ENCODE measurements at regions not wholly inside any gene's neighbourhood (a gene's known extent, or its start where the extent isn't known, plus 50 kb on each side); places are given as distances from the start of the nearest gene placed in this dataset.

DNA sequence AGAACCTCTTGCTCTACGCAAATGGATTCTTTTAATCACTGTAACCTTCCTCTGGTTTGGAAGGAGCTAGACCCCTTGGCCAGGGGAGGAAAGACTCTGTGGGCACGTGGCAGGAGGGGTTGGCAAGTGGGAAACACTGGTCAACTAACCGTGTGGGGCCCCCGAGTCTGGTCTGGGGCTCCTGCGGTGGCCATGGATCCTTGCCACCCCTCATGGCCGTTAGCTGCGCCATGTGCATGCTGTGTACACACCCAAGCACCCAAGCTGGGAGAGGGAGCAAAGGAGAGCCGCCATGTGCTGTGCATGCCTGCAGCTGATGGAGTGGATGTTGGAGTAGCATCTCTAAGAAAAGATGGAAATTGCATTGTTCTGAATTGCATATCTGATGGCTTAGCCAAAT is 730.6 kb downstream of the FAM181B start:
- FAIRE-seq = no peak
- no peak overlapping the region for H3K27ac ChIP-seq (ENCODE audit: low read depth, low read length)

More for the DNA sequence above, 730.6 kb downstream of the FAM181B start:
- Histone ChIP-seq H3K23me2 (ENCODE audit: low read depth, low read length) (no peaks in the 10 kb centered on the region), H2BK120ac (replicated peaks; ENCODE audit: low read depth, low read length) (no peak overlapping the region), H3K4me2 (ENCODE audit: insufficient read depth in 1 of 2, low read depth in 2 of 2, low read length in 2 of 2) (no peak overlapping the region), H3K56ac (replicated peaks; ENCODE audit: insufficient read length, low read depth, low read length) (no peak overlapping the region), H2AFZ (ENCODE audit: low read length) (no peak overlapping the region), H3K9ac (replicated peaks in 1 of 4; ENCODE audit: extremely low read depth in 1 of 4, low read depth in 3 of 4, low read length in 3 of 4) (no peak overlapping the region), H3K36me3 (ENCODE audit: control insufficient read depth in 2 of 4, insufficient read depth in 4 of 4, low read length in 3 of 4) (no peaks in the 10 kb centered on the region), H3K79me1 (ENCODE audit: low read depth, low read length) (no peaks in the 10 kb centered on the region), H2BK5ac (ENCODE audit: low read depth, low read length) (no peak overlapping the region), H3K4me1 (replicated peaks in 1 of 4; ENCODE audit: control insufficient read depth in 3 of 4, insufficient read depth in 4 of 4, low read length in 3 of 4) (no peaks in the 10 kb centered on the region), H2BK12ac (ENCODE audit: low read depth, low read length) (no peak overlapping the region), H3K9me3 (ENCODE audit: insufficient read depth in 2 of 2, low read depth in 1 of 2, low read length in 1 of 2) (no peaks in the 10 kb centered on the region), H4K5ac (ENCODE audit: insufficient read length, low read depth, low read length) (no peak overlapping the region), H3K4me3 (ENCODE audit: extremely low read depth in 1 of 4, insufficient read depth in 2 of 4, low read depth in 3 of 4, low read length in 4 of 4) (no peak overlapping the region), H2BK20ac (ENCODE audit: low read length) (no peak overlapping the region), H4K20me1 (replicated peaks in 1 of 2; ENCODE audit: control insufficient read depth in 1 of 2, insufficient read depth in 2 of 2, low read length in 2 of 2) (no peaks in the 10 kb centered on the region), H3K79me2 (ENCODE audit: control insufficient read depth in 1 of 2, insufficient read depth in 2 of 2, low read length in 2 of 2) (no peaks in the 10 kb centered on the region), H2AK5ac (ENCODE audit: low read depth, low read length) (no peak overlapping the region), H3K23ac (ENCODE audit: insufficient read length) (no peak overlapping the region), H3K27me3 (replicated peaks in 1 of 4; ENCODE audit: control insufficient read depth in 3 of 4, extremely low read depth in 1 of 4, insufficient read depth in 3 of 4, low read length in 3 of 4) (no peaks in the 10 kb centered on the region), H3K18ac (ENCODE audit: extremely low read depth, low read length) (no peak overlapping the region), H4K8ac (ENCODE audit: extremely low read depth, insufficient read depth, low read length) (no peak overlapping the region), H3K4ac (replicated peaks; ENCODE audit: insufficient read length, low read depth, low read length) (no peak overlapping the region), H2BK15ac (ENCODE audit: low read length) (no peak overlapping the region), H4K91ac (replicated peaks; ENCODE audit: insufficient read length, low read length) (no peak overlapping the region), H3K14ac (ENCODE audit: insufficient read length) (no peak overlapping the region)
- no peak for DNase-seq (ENCODE audit: low read depth in 1 of 2, low spot score in 2 of 2)
- WGBS, 2 experiments (ENCODE audit: extremely low coverage in 1 of 2, insufficient coverage in 1 of 2, insufficient read length in 1 of 2, insufficient replicate concordance in 2 of 2, low coverage in 1 of 2, low lambda C conversion rate in 2 of 2, missing lambda C conversion rate in 1 of 2) = 92% methylated on average over 8 of the region's 8 CpGs; no CpG with 5 or more reads in 1 of the 2 experiments
- CTCF ChIA-PET (ENCODE audit: partially characterized antibody) = no interaction called here
- TF ChIP-seq PHF8 (conservative IDR thresholded peaks at IDR 0.05; ENCODE audit: low read depth, low read length) = no peak
- no peak for TF ChIP-seq POLR2A (IDR thresholded peaks at IDR 0.05; ENCODE audit: control extremely low read depth in 1 of 2, low read depth in 2 of 2, low read length in 2 of 2)
- TF ChIP-seq, protein P1, sequence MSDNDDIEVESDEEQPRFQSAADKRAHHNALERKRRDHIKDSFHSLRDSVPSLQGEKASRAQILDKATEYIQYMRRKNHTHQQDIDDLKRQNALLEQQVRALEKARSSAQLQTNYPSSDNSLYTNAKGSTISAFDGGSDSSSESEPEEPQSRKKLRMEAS (IDR thresholded peaks at IDR 0.05) = no peak
- TF ChIP-seq CBX5 (IDR thresholded peaks at IDR 0.05; ENCODE audit: low read depth, low read length) = no peak
- TF ChIP-seq RNF2 (IDR thresholded peaks at IDR 0.05; ENCODE audit: borderline replicate concordance, low read depth, low read length, missing control alignments, poor library complexity, severe bottlenecking) = no peak
- no peak for TF ChIP-seq CREB1 (IDR thresholded peaks at IDR 0.05)
- TF ChIP-seq, protein P2, sequence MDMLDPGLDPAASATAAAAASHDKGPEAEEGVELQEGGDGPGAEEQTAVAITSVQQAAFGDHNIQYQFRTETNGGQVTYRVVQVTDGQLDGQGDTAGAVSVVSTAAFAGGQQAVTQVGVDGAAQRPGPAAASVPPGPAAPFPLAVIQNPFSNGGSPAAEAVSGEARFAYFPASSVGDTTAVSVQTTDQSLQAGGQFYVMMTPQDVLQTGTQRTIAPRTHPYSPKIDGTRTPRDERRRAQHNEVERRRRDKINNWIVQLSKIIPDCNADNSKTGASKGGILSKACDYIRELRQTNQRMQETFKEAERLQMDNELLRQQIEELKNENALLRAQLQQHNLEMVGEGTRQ (IDR thresholded peaks at IDR 0.05; ENCODE audit: low read length) = no peak
- POLR2A ChIA-PET (ENCODE audit: partially characterized antibody) = no interaction called here

All from H1 (cell line).